Stimulated activated naive CD8-positive, alpha-beta T cell treated with anti-CD3 and anti-CD28 coated beads, Interleukin-15, Interleukin-2, amounts not matched to agents 100 ng/mL and 50 ng/mL, for 24 hours (primary cell): ENCODE measurements at regions not wholly inside any gene's neighbourhood (a gene's known extent, or its start where the extent isn't known, plus 50 kb on each side); places are given as distances from the start of the nearest gene placed in this dataset.
"Not testable (repeated sequence)": the region's sequence is repeated elsewhere in the genome, so short reads cannot be mapped to it uniquely, and the experiment has no call there.

Source experiments
- H3K27ac Mint-ChIP-seq: one replicate; pipeline ENCODE4 v1.8.0; 2021; ENCODE audit warnings: mild to moderate bottlenecking, mixed read lengths
- H3K27me3 Mint-ChIP-seq: one replicate; pipeline ENCODE4 v1.8.0; 2021; ENCODE audit warnings: mixed read lengths
- H3K36me3 Mint-ChIP-seq: one replicate; pipeline ENCODE4 v1.8.0; 2021; ENCODE audit warnings: low read depth, mixed read lengths
- H3K4me1 Mint-ChIP-seq: one replicate; pipeline ENCODE4 v1.8.0; 2021; ENCODE audit warnings: low read depth, mixed read lengths
- H3K4me3 Mint-ChIP-seq: one replicate; pipeline ENCODE4 v1.8.0; 2021; ENCODE audit warnings: mild to moderate bottlenecking, mixed read lengths
- H3K9me3 Mint-ChIP-seq: one replicate; pipeline ENCODE4 v1.8.0; 2021; ENCODE audit warnings: mixed read lengths

- no peaks in the 10 kb centered on the region for H3K4me1 Mint-ChIP-seq
- H3K9me3 Mint-ChIP-seq, result peaks cover 3% of the 10 kb centered on the region
- no peak overlapping the region for H3K27ac Mint-ChIP-seq
These were observed 672.1 kb downstream of the EFNB2 start for GRCh38 chr13:105863300-105863920.

DNA sequence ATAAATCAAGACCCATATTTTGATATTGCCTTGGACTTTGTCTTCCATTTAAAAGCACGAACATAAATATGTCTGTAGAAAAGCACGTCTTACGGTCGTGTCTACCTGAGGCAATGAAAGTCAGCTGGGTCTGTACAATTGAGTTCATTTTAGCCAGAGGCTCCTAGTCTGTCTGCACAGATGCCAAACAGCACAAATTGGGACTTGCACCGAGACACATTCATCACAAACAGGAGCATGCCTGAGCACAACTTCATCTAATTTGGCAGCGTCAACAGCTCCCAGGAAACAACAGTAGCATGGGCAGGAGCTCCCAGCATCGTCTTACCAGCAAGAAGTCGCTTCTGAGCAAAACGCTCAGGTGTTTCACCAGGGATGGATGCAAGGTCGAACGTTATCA lies 687.0 kb downstream of the EFNB2 start:
- no peak overlapping the region for H3K4me3 Mint-ChIP-seq
- H3K4me1 Mint-ChIP-seq, result no peaks in the 10 kb centered on the region
- no peaks in the 10 kb centered on the region for H3K9me3 Mint-ChIP-seq
- no peaks in the 10 kb centered on the region for H3K36me3 Mint-ChIP-seq
- no peak overlapping the region for H3K27ac Mint-ChIP-seq
- H3K27me3 Mint-ChIP-seq, result no peaks in the 10 kb centered on the region

More at GRCh38 chr13:105863300-105863920, 672.1 kb downstream of the EFNB2 start:
- Mint-ChIP-seq H3K36me3 (no peaks in the 10 kb centered on the region), H3K4me3 (no peak overlapping the region), H3K27me3 (no peaks in the 10 kb centered on the region)

GRCh38 chr13:105847527-105848291 lies 687.8 kb downstream of the EFNB2 start:
- no peak overlapping the region for H3K4me3 Mint-ChIP-seq
- H3K36me3 Mint-ChIP-seq, result no peaks in the 10 kb centered on the region
- no peaks in the 10 kb centered on the region for H3K9me3 Mint-ChIP-seq
- H3K4me1 Mint-ChIP-seq, result no peaks in the 10 kb centered on the region
- no peak overlapping the region for H3K27ac Mint-ChIP-seq
- no peaks in the 10 kb centered on the region for H3K27me3 Mint-ChIP-seq

GRCh38 chr13:105846923-105847322 lies 688.5 kb downstream of the EFNB2 start:
- Mint-ChIP-seq H3K9me3 (no peaks in the 10 kb centered on the region), H3K4me3 (no peak overlapping the region), H3K36me3 (no peaks in the 10 kb centered on the region), H3K27ac (no peak overlapping the region), H3K4me1 (no peaks in the 10 kb centered on the region), H3K27me3 (no peaks in the 10 kb centered on the region)

GRCh38 chr13:105841286-105841685 lies 694.2 kb downstream of the EFNB2 start:
- Mint-ChIP-seq H3K4me3 (no peak overlapping the region), H3K4me1 (no peaks in the 10 kb centered on the region), H3K27me3 (no peaks in the 10 kb centered on the region), H3K36me3 (no peaks in the 10 kb centered on the region), H3K9me3 (no peaks in the 10 kb centered on the region), H3K27ac (no peak overlapping the region)

DNA sequence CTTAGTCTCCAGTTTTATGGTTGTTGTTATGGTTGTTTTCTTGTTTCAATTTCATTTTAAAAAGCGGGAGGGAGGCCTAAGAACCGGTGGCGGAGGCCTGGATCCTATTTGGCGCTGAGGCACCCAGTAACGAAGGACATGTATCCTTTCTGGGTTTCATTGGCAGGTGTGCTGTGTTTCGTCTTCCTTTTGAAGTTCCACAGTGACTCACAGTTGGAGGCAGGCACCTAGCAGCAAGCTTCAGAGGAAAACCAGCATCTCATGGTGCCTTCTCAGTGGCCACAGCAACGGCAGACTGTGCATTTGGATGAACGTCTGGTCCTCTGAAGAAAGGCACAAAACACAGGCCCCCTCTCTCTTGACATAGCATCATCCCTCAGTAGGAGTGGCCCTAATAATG lies 697.2 kb downstream of the EFNB2 start:
- Mint-ChIP-seq H3K36me3 (no peaks in the 10 kb centered on the region), H3K4me3 (no peak overlapping the region), H3K27me3 (no peaks in the 10 kb centered on the region)

GRCh38 chr13:105837295-105837694 lies 698.2 kb downstream of the EFNB2 start:
- H3K9me3 Mint-ChIP-seq, H3K27ac Mint-ChIP-seq, H3K27me3 Mint-ChIP-seq, H3K4me1 Mint-ChIP-seq, H3K4me3 Mint-ChIP-seq, H3K36me3 Mint-ChIP-seq: not testable (repeated sequence)

More for the DNA sequence above, 697.2 kb downstream of the EFNB2 start:
- Mint-ChIP-seq H3K9me3 (no peaks in the 10 kb centered on the region), H3K4me1 (no peaks in the 10 kb centered on the region), H3K27ac (no peak overlapping the region)

DNA sequence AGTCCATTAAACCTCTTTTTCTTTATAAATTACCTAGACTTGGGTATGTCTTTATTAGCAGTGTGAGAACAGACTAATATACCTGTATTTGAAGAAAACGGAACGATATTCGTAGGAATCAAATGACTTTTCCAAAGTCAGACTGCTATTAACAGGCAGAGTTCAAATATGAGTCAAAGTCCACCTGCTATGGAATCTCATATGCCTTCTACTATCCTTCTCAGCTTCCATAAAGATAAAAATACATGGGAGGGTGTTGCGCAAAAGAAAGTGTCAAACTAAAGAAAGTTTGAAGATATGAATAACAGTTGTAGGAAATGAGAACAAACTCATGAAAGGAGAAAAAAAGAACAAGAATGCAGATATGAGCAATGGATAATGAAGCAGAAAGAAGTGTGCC lies 704.6 kb downstream of the EFNB2 start:
- Mint-ChIP-seq H3K4me3 (no peak overlapping the region), H3K36me3 (no peaks in the 10 kb centered on the region), H3K9me3 (peaks cover 4% of the 10 kb centered on the region), H3K27me3 (no peaks in the 10 kb centered on the region), H3K4me1 (no peaks in the 10 kb centered on the region), H3K27ac (no peak overlapping the region)

- H3K27ac Mint-ChIP-seq, result no peak overlapping the region
- H3K4me1 Mint-ChIP-seq, result no peaks in the 10 kb centered on the region
These were observed 708.2 kb downstream of the EFNB2 start for GRCh38 chr13:105827111-105827809.

GRCh38 chr13:105825071-105825470 lies 710.4 kb downstream of the EFNB2 start:
- Mint-ChIP-seq H3K36me3 (no peaks in the 10 kb centered on the region), H3K4me1 (no peaks in the 10 kb centered on the region), H3K4me3 (no peak overlapping the region), H3K9me3 (peaks cover 4% of the 10 kb centered on the region), H3K27ac (no peak overlapping the region), H3K27me3 (no peaks in the 10 kb centered on the region)

More at GRCh38 chr13:105827111-105827809, 708.2 kb downstream of the EFNB2 start:
- Mint-ChIP-seq H3K36me3 (no peaks in the 10 kb centered on the region), H3K27me3 (no peaks in the 10 kb centered on the region), H3K9me3 (peaks cover 4% of the 10 kb centered on the region), H3K4me3 (no peak overlapping the region)

DNA sequence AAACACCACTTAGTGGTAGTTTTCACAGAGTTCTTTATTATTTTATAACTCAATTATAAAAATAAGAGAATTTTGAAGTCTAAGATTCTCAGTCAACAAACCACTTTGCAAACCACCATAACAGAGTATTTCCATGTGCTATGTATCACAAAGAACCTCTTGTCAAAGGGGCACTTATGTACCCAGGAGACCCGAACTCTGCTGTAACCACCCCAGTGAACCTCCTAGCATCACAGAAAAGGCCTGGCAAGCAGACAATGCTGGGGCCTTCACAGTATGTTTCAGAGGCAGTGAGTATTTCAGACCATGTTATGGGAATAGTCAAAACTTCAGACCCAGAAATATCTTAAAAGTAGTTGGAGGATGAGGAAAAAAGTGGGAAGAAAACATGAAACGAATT lies 714.1 kb downstream of the EFNB2 start:
- H3K4me1 Mint-ChIP-seq, result no peaks in the 10 kb centered on the region
- no peak overlapping the region for H3K27ac Mint-ChIP-seq
- H3K9me3 Mint-ChIP-seq, result no peaks in the 10 kb centered on the region
- H3K4me3 Mint-ChIP-seq, result no peak overlapping the region
- H3K27me3 Mint-ChIP-seq, result no peaks in the 10 kb centered on the region
- H3K36me3 Mint-ChIP-seq, result no peaks in the 10 kb centered on the region

- H3K4me3 Mint-ChIP-seq, result no peak overlapping the region
- no peak overlapping the region for H3K27ac Mint-ChIP-seq
- no peaks in the 10 kb centered on the region for H3K9me3 Mint-ChIP-seq
- no peaks in the 10 kb centered on the region for H3K27me3 Mint-ChIP-seq
- H3K4me1 Mint-ChIP-seq, result no peaks in the 10 kb centered on the region
- H3K36me3 Mint-ChIP-seq, result no peaks in the 10 kb centered on the region
These were observed 715.0 kb downstream of the EFNB2 start for GRCh38 chr13:105820415-105820814.

- Mint-ChIP-seq H3K27me3 (no peaks in the 10 kb centered on the region), H3K36me3 (no peaks in the 10 kb centered on the region), H3K4me3 (no peak overlapping the region), H3K27ac (no peak overlapping the region), H3K4me1 (no peaks in the 10 kb centered on the region), H3K9me3 (no peaks in the 10 kb centered on the region)
These were observed 718.0 kb downstream of the EFNB2 start for GRCh38 chr13:105817498-105817897.

- H3K4me1 Mint-ChIP-seq, result no peaks in the 10 kb centered on the region
- H3K27me3 Mint-ChIP-seq, result no peaks in the 10 kb centered on the region
- no peak overlapping the region for H3K4me3 Mint-ChIP-seq
- no peaks in the 10 kb centered on the region for H3K9me3 Mint-ChIP-seq
- H3K27ac Mint-ChIP-seq, result no peak overlapping the region
- no peaks in the 10 kb centered on the region for H3K36me3 Mint-ChIP-seq
These were observed 718.5 kb downstream of the EFNB2 start for GRCh38 chr13:105816994-105817393.

DNA sequence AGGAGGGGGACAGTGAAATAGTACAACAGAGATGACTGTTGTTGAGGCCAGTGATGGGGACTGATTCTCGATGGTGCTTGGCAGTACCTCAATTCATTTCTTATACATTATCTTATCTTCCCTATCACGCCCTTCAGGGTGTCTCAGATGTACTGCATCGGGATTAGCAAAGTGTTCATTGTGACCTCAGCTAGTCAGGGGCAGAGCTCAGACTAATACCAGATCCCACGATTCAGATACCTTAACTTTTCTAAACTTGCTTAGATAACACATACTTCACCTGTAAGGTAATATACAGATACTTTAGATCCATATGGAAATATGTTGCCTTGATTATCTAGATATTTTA lies 720.6 kb downstream of the EFNB2 start:
- H3K9me3 Mint-ChIP-seq, result no peaks in the 10 kb centered on the region

More for the DNA sequence above, 720.6 kb downstream of the EFNB2 start:
- Mint-ChIP-seq H3K36me3 (no peaks in the 10 kb centered on the region), H3K4me1 (no peaks in the 10 kb centered on the region), H3K4me3 (no peak overlapping the region), H3K27ac (no peak overlapping the region), H3K27me3 (no peaks in the 10 kb centered on the region)
